ENCODE measurements at regions not wholly inside any gene's neighbourhood (a gene's known extent, or its start where the extent isn't known, plus 50 kb on each side); places are given as distances from the start of the nearest gene placed in this dataset.

DNA sequence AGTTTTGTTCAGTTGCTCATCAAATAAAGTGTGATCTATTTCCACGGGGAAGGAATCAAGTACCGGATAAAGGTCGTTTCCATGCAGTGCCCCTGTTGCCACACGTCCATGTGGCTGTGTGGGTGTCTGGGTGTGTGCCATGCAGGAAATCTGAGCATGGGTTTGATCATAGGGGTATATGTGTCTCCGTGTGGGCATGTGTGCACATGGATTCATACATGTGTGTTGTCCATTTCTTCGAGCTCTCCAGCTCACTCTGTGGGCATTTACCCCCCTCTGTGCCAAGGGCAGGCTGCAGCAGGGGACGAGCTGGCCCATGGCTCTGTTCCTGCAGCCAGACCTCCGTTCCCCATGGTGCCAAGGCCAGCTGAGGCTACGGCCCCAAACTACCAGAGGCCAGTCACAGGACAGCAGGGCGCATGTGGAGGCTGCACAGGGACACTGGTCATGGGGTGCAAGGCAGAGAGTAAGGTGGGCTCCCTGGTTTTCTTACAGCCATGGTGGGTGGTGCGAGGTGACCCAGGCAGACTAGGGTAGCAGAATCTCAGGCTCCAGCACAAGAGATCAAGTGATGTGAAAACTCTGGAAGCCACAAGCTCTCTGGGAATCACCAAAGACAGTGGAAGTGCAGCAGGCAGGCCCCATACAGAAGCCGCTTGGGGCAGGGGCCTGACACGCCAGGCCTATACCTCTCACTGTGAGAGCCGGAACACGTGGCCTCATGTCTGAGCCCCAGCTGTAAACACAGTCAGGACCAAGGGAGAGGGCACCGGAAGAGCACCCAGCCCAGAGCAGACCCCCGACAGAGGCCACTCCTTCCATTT is 66.4 kb upstream of the RAB6C start:
- POLR2A ChIA-PET, result no interaction called here

DNA sequence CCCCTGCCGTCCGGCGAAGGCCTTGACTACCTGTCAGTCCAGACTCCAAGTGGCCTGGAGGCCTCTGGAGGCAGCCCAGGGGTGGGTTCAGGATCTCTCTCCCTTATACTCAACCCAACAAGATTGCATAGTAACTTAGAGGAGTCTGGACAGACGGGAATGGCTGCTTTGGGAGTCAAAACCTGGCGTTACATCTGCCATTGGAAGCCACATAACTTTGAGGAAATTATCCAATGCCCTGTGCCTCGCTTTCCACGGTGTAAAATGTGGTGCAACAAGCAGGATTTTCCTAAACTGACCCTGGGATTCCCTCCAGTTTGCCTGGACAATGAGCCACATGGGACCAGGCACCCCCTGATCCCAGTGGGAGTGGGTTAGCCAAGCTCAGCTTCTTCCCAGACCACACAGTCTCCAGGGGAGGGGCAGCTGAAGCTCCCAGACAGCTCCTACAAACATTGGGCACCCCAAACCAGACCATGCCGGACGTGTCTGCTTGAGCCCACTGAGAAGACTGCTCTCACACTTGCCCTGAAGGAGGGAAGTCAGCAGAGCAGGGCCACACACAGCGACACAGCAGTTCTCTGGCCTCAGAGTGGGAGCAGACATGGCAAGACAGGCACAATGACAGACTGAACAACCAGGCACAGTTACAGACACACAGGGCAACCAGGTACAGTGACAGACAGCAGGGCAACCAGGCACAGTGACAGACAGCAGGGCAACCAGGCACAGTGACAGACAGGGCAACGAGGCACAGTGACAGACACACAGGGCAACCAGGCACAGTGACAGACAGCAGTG is 65.6 kb upstream of the RAB6C start:
- Histone ChIP-seq H3K79me2 (ENCODE audit: insufficient read depth) (no peaks in the 10 kb centered on the region), H3F3A (replicated peaks; ENCODE audit: insufficient read depth) (no peaks in the 10 kb centered on the region), H3K4me3 (ENCODE audit: low read depth in 2 of 2, low read length in 1 of 2) (no peak overlapping the region), H3K9ac (no peak overlapping the region), H2AFZ (ENCODE audit: low read depth) (no peak overlapping the region), H3K4me2 (no peak overlapping the region), H3K36me3 (replicated peaks in 1 of 2; ENCODE audit: control insufficient read depth in 1 of 2, insufficient read depth in 2 of 2, low read length in 1 of 2) (no peaks in the 10 kb centered on the region), H4K20me1 (ENCODE audit: insufficient read depth) (no peaks in the 10 kb centered on the region), H3K27ac (ENCODE audit: low read depth in 2 of 2, low read length in 1 of 2) (no peak overlapping the region; a peak in 1 of 4 replicates), H3K4me1 (ENCODE audit: control insufficient read depth in 1 of 2, insufficient read depth in 2 of 2, low read depth in 1 of 2, low read length in 1 of 2) (peaks cover 0 to 15% of the 10 kb centered on the region in 2 experiments; a peak in 1 of 4 replicates), H3K9me2 (no peaks in the 10 kb centered on the region), H3K27me3 (ENCODE audit: insufficient read depth) (no peaks in the 10 kb centered on the region), H3K9me3 (no peaks in the 10 kb centered on the region)
- DNase-seq, result no peak
- CTCF ChIA-PET, result interaction anchor here (3.6 kb wide), 1 partner anchor 9 kb away, joined by 16 read pairs; no protein-coding TSS in a partner anchor
- POLR2A ChIA-PET, result no interaction called here
- TF ChIP-seq TCF12 (IDR thresholded peaks at IDR 0.05), result no peak
- TF ChIP-seq FOXJ3 (CRISPR knock-in tag; IDR thresholded peaks at IDR 0.05), result no peak
- TF ChIP-seq MXI1 (IDR thresholded peaks at IDR 0.05; ENCODE audit: low read depth, low read length), result no peak
- TF ChIP-seq YY1 (IDR thresholded peaks at IDR 0.05; ENCODE audit: low read depth), result no peak
- TF ChIP-seq NRF1 (IDR thresholded peaks at IDR 0.05; ENCODE audit: low read depth, low read length), result no peak
- TF ChIP-seq POLR2AphosphoS5 (IDR thresholded peaks at IDR 0.05; ENCODE audit: low read depth, low read length), result no peak
- WGBS (ENCODE audit: low lambda C conversion rate), result 12% methylated on average over 5 of the region's 11 CpGs

More for the DNA sequence above, 66.4 kb upstream of the RAB6C start:
- Histone ChIP-seq H3K27ac (ENCODE audit: low read depth in 2 of 2, low read length in 1 of 2) (no peak overlapping the region), H3K36me3 (replicated peaks in 1 of 2; ENCODE audit: control insufficient read depth in 1 of 2, insufficient read depth in 2 of 2, low read length in 1 of 2) (no peaks in the 10 kb centered on the region), H3K4me2 (no peak overlapping the region), H3K9ac (no peak overlapping the region), H3K9me2 (no peaks in the 10 kb centered on the region), H3K4me3 (ENCODE audit: low read depth in 2 of 2, low read length in 1 of 2) (no peak overlapping the region), H3F3A (replicated peaks; ENCODE audit: insufficient read depth) (no peaks in the 10 kb centered on the region), H2AFZ (ENCODE audit: low read depth) (no peak overlapping the region), H3K9me3 (no peaks in the 10 kb centered on the region), H3K27me3 (ENCODE audit: insufficient read depth) (no peaks in the 10 kb centered on the region), H3K4me1 (ENCODE audit: control insufficient read depth in 1 of 2, insufficient read depth in 2 of 2, low read depth in 1 of 2, low read length in 1 of 2) (peaks cover 0 to 15% of the 10 kb centered on the region in 2 experiments; a peak in 1 of 4 replicates), H3K79me2 (ENCODE audit: insufficient read depth) (no peaks in the 10 kb centered on the region), H4K20me1 (ENCODE audit: insufficient read depth) (no peaks in the 10 kb centered on the region)
- CTCF ChIA-PET, result interaction anchor here (3.6 kb wide), 1 partner anchor 10 kb away, joined by 16 read pairs; no protein-coding TSS in a partner anchor
- no peak for TF ChIP-seq RAD21 (IDR thresholded peaks at IDR 0.05; ENCODE audit: low read length)
- no peak for TF ChIP-seq GABPA (IDR thresholded peaks at IDR 0.05; ENCODE audit: low read depth)
- no peak for TF ChIP-seq YY1 (IDR thresholded peaks at IDR 0.05; ENCODE audit: low read depth)
- no peak for TF ChIP-seq EP300 (IDR thresholded peaks at IDR 0.05; ENCODE audit: borderline replicate concordance in 1 of 2, low read depth in 1 of 2, low read length in 1 of 2)
- no peak for TF ChIP-seq EZH2phosphoT487 (IDR thresholded peaks at IDR 0.05; ENCODE audit: borderline replicate concordance, low read depth)
- no peak for TF ChIP-seq RFX5 (IDR thresholded peaks at IDR 0.05; ENCODE audit: low read length)
- TF ChIP-seq FOXM1 (IDR thresholded peaks at IDR 0.05; ENCODE audit: low read depth), result no peak
- no peak for TF ChIP-seq CTCF (IDR thresholded peaks at IDR 0.05)
- 37% methylated on average over 13 of the region's 17 CpGs for WGBS (ENCODE audit: low lambda C conversion rate)
- no peak for DNase-seq

All from SK-N-SH (cell line).